Amniotic epithelial cell (primary cell): ENCODE measurements at regions not wholly inside any gene's neighbourhood (a gene's known extent, or its start where the extent isn't known, plus 50 kb on each side); places are given as distances from the start of the nearest gene placed in this dataset.

Experiments used
- DNase-seq: peaks from one replicate; pipeline ENCODE4 v3.0.0-alpha.2; 2010; ENCODE audit warnings: low read depth

GRCh38 chr1:55413286-55413685 lies 198.1 kb upstream of the USP24 start:
- DNase-seq: no peak

GRCh38 chr1:55412060-55412459 lies 196.9 kb upstream of the USP24 start:
- no peak for DNase-seq

- DNase-seq: no peak
Measured at GRCh38 chr1:55402671-55403464, 187.7 kb upstream of the USP24 start.

GRCh38 chr1:55402142-55402541 lies 187.0 kb upstream of the USP24 start:
- peak; percentile 43 for DNase-seq

GRCh38 chr1:55400508-55400907 lies 185.3 kb upstream of the USP24 start:
- DNase-seq: no peak

- DNase-seq: no peak
Measured at GRCh38 chr1:55399346-55399745, 184.2 kb upstream of the USP24 start.

- DNase-seq: no peak
Measured at GRCh38 chr1:55396381-55396891, 181.3 kb upstream of the USP24 start.

- no peak for DNase-seq
Measured at GRCh38 chr1:55388960-55389359, 173.8 kb upstream of the USP24 start.

GRCh38 chr1:55387145-55387544 lies 172.0 kb upstream of the USP24 start:
- no peak for DNase-seq

GRCh38 chr1:55386456-55386855 lies 171.3 kb upstream of the USP24 start:
- no peak for DNase-seq

- no peak for DNase-seq
Measured at GRCh38 chr1:55385402-55386018, 170.3 kb upstream of the USP24 start.

- no peak for DNase-seq
Measured at GRCh38 chr1:55384637-55385036, 169.5 kb upstream of the USP24 start.

- DNase-seq: no peak
Measured at GRCh38 chr1:55382806-55383305, 167.7 kb upstream of the USP24 start.

- no peak for DNase-seq
Measured at GRCh38 chr1:55381983-55382382, 166.8 kb upstream of the USP24 start.

GRCh38 chr1:55381491-55381890 lies 166.3 kb upstream of the USP24 start:
- no peak for DNase-seq

GRCh38 chr1:55380355-55380970 lies 165.3 kb upstream of the USP24 start:
- peak; percentile 13 for DNase-seq

GRCh38 chr1:55378582-55378981 lies 163.4 kb upstream of the USP24 start:
- peak; percentile 56 for DNase-seq

- DNase-seq: no peak
Measured at GRCh38 chr1:55376897-55377296, 161.7 kb upstream of the USP24 start.

GRCh38 chr1:55375617-55376258 lies 160.6 kb upstream of the USP24 start:
- peak; percentile 33 for DNase-seq

GRCh38 chr1:55374801-55375616 lies 159.8 kb upstream of the USP24 start:
- DNase-seq: no peak

GRCh38 chr1:55374216-55374615 lies 159.1 kb upstream of the USP24 start:
- DNase-seq: no peak
